K562 (cell line): ENCODE measurements at regions not wholly inside any gene's neighbourhood (a gene's known extent, or its start where the extent isn't known, plus 50 kb on each side); places are given as distances from the start of the nearest gene placed in this dataset.

ENCODE experiments used
- ATAC-seq: fragments of 200-7000 bp; cut with Tn5 transposase; 3 replicates; pipeline ENCODE4 v1.9.1; 2020; ENCODE audit warnings: moderate library complexity
- BruUV-seq: library from RNA; stranded (reverse); fragments of 400-500 nt; replicated peaks from 2 replicates; lab custom pipeline; 2021; lab: Mats Ljungman, UMichigan
- CTCF ChIA-PET: fragments of 300-600 bp; formaldehyde crosslinking; extraction: SDS; loops from one replicate; lab custom pipeline; 2021; ENCODE audit warnings: low intra/inter-chr PET ratio; lab: Yijun Ruan, JAX
- POLR2A ChIA-PET: fragments of 300-600, 350-650 bp; sonication (Branson Sonifier 250); formaldehyde crosslinking; extraction: SDS; loops from one replicate; lab custom pipeline; 2021; ENCODE audit warnings: antibody characterized with exemption, inconsistent platforms; lab: Yijun Ruan, JAX
- DNase-seq, 4 experiments: peaks; one replicate each; pipeline versions ENCODE4 v3.0.0 to v3.0.0-alpha.2; 2011 to 2018; ENCODE audit warnings: low spot score in 3 of 4, mixed read lengths in 3 of 4; ENCODE audit errors: extremely low read depth in 1 of 4
- FAIRE-seq: peaks from 2 replicates; lab custom pipeline; 2011; peaks lifted over from hg19 to GRCh38; lab: Jason Lieb, UNC
- H2AFZ ChIP-seq: 2 replicates; pipeline ENCODE4 v1.6.0; 2011; ENCODE audit warnings: low read depth, low read length, control low read depth, inconsistent platforms
- H3K27ac ChIP-seq: fragments of 200-600 bp; 3 replicates; pipeline ENCODE4 v1.8.0; 2011; ENCODE audit warnings: low read depth, mild to moderate bottlenecking, control low read depth, inconsistent platforms, low read length, moderate library complexity, mixed read lengths; ENCODE audit errors: extremely low read depth
- H3K27me3 ChIP-seq, 2 experiments: fragments of 300-600 bp in 1 of 2; 2 replicates in 1 of 2; 3 replicates in 1 of 2; pipeline versions ENCODE4 v1.6.0 to v1.8.0; 2011; ENCODE audit warnings: inconsistent platforms in 2 of 2, low read length in 2 of 2, mild to moderate bottlenecking in 1 of 2, mixed read lengths in 1 of 2, moderate library complexity in 1 of 2; ENCODE audit not compliant: control insufficient read depth in 2 of 2, insufficient read depth in 2 of 2
- H3K36me3 ChIP-seq: fragments of 300-600 bp; 3 replicates; pipeline ENCODE4 v1.8.0; 2011; ENCODE audit warnings: mild to moderate bottlenecking, low read length, inconsistent platforms; ENCODE audit not compliant: control insufficient read depth, insufficient read depth
- H3K4me1 ChIP-seq, 2 experiments: fragments of 200-600 bp in 1 of 2; replicated peaks in 1 of 2; 2 replicates in 1 of 2; 3 replicates in 1 of 2; pipeline versions ENCODE4 v1.5.1 to v1.8.0; 2011; ENCODE audit warnings: inconsistent platforms in 2 of 2, low read length in 2 of 2, mild to moderate bottlenecking in 1 of 2, mixed read lengths in 1 of 2, moderate library complexity in 1 of 2; ENCODE audit not compliant: control insufficient read depth in 2 of 2, insufficient read depth in 2 of 2
- H3K4me2 ChIP-seq: 2 replicates; pipeline ENCODE4 v1.6.1; 2011; ENCODE audit warnings: low read length, control low read depth, inconsistent platforms, mixed read lengths; ENCODE audit not compliant: insufficient read depth
- H3K4me3 ChIP-seq: fragments of 200-600 bp; sonication (generic), shearing (Covaris generic); 2 replicates; pipeline ENCODE4 v1.5.1; 2016; ENCODE audit warnings: control low read depth, inconsistent platforms
- H3K79me2 ChIP-seq: fragments of 200-600 bp; 3 replicates; pipeline ENCODE4 v1.8.0; 2011; ENCODE audit warnings: low read length, inconsistent platforms; ENCODE audit not compliant: control insufficient read depth, insufficient read depth
- H3K9ac ChIP-seq, 2 experiments: 2 replicates each; pipeline versions ENCODE4 v1.6.0 to v1.6.1; 2011; ENCODE audit warnings: low read depth in 2 of 2, low read length in 2 of 2, control low read depth in 1 of 2, inconsistent platforms in 1 of 2, mild to moderate bottlenecking in 1 of 2, mixed read lengths in 1 of 2; ENCODE audit not compliant: insufficient read depth in 1 of 2
- H3K9me1 ChIP-seq: one replicate; pipeline ENCODE4 v1.6.0; 2011; ENCODE audit warnings: inconsistent platforms, mild to moderate bottlenecking, low read length, moderate library complexity; ENCODE audit not compliant: control insufficient read depth, insufficient read depth
- H3K9me3 ChIP-seq: replicated peaks from 2 replicates; pipeline ENCODE4 v1.5.1; 2011; ENCODE audit warnings: low read depth, low read length, inconsistent platforms; ENCODE audit not compliant: control insufficient read depth, insufficient read depth
- H4K20me1 ChIP-seq: replicated peaks from 2 replicates; pipeline ENCODE4 v1.6.1; 2011; ENCODE audit warnings: low read length, inconsistent platforms, mixed read lengths; ENCODE audit not compliant: control insufficient read depth, insufficient read depth
- NR2F6 ChIP-seq: fragments of 450-650 bp; formaldehyde crosslinking; IDR thresholded peaks from 2 replicates; pipeline ENCODE4 v1.4.0; 2020; ENCODE audit warnings: mild to moderate bottlenecking
- NR3C1 ChIP-seq: sonication (generic); formaldehyde crosslinking; IDR thresholded peaks from 2 replicates; pipeline ENCODE4 v1.8.1; 2022; ENCODE audit warnings: missing genetic modification reagents
- SRSF1 ChIP-seq: fragments of 200-400 bp; formaldehyde crosslinking; IDR thresholded peaks from 2 replicates; pipeline ENCODE4 v1.6.1; 2017; ENCODE audit warnings: mild to moderate bottlenecking, low read depth, low read length, moderate library complexity
- ZNF57 ChIP-seq: fragments of 450-650 bp; formaldehyde crosslinking; IDR thresholded peaks from 2 replicates; pipeline ENCODE4 v1.4.0; 2020; ENCODE audit warnings: mild to moderate bottlenecking, moderate library complexity
- WGBS: fragments of 100-300 bp; shearing (Covaris generic); methylation state at CpG from one replicate; pipeline ENCODE4 v1.1.6; 2016; ENCODE audit warnings: low coverage, mixed read lengths; ENCODE audit not compliant: insufficient coverage; ENCODE audit errors: missing lambda C conversion rate; 5-methylcytosine and 5-hydroxymethylcytosine counted together
- in situ Hi-C: fragments of 300-500 bp; cut with MboI; formaldehyde crosslinking; loops from 4 replicates; pipeline ENCODE4 v1.15.0; 2018; ENCODE audit warnings: inconsistent platforms, mixed read lengths
- intact Hi-C: fragments of 100-400 bp; cut with micrococcal nuclease; formaldehyde crosslinking; loops from 2 replicates; pipeline ENCODE4 v1.14.2; 2022
- TF ChIP-seq, protein P1 (sequence below): fragments of 250-450 bp; sonication (Bioruptor Pico); IDR thresholded peaks from 2 replicates; pipeline ENCODE4 v1.5.0; 2021; ENCODE audit warnings: mild to moderate bottlenecking, borderline replicate concordance

DNA sequence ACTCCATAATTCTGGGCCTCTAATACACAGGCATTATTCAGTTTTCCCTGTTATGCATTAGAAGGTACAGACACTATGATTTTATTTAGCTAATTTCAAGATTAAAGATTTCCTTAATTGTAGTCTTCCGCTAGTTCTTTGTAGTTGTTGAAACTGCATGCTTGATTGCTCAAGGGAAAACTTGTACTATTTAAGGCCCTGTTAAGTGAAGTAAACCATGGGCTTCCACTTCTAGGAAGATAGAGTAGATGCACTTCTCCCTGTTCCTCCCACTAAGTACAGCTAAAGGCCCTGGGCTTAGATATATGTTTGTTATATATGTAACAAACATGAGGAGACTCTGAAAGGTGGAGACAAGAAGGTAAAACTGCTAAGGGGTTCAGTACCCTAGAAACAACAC lies 215.8 kb upstream of the LEF1 start (continued):
- TF ChIP-seq NR3C1 (CRISPR knock-in tag) = no peak
- TF ChIP-seq, all 486 proteins: peak for 0

DNA sequence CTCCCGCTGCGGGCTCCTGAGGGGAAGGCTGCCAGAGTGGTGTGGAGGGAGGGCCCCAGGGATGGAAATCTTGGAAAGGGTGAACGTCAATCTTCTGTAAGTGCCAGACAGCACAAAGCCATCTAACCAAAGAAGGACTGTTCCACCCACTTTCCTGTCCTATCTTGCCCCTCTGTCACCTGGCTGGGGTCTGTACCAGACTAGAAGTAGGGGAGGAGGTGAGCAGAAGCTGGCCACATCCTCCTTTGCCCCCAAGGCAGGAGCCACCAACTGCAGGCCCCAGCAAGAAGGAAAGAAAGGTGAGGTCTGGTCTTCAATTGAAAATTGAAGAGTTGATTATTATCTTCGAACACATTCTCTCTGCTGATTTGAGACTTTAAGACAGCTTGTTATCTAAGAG lies 214.4 kb upstream of the LEF1 start:
- POLR2A ChIA-PET = no interaction called here

More for the DNA sequence above, 214.4 kb upstream of the LEF1 start:
- Histone ChIP-seq H3K27ac (no peak overlapping the region), H3K4me1 (no peaks in the 10 kb centered on the region), H3K4me2 (no peak overlapping the region), H3K36me3 (no peaks in the 10 kb centered on the region), H3K9me3 (no peaks in the 10 kb centered on the region), H3K27me3 (peaks cover 0 to 4% of the 10 kb centered on the region in 2 experiments; a peak in 1 of 5 replicates), H3K9ac (no peak overlapping the region), H3K9me1 (no peaks in the 10 kb centered on the region), H2AFZ (no peak overlapping the region), H3K79me2 (no peaks in the 10 kb centered on the region), H3K4me3 (no peak overlapping the region), H4K20me1 (no peaks in the 10 kb centered on the region)
- no peak for FAIRE-seq
- TF ChIP-seq NR2F6 (no peak), ZNF57 (no peak), SRSF1 (no peak)
- TF ChIP-seq, protein P1, sequence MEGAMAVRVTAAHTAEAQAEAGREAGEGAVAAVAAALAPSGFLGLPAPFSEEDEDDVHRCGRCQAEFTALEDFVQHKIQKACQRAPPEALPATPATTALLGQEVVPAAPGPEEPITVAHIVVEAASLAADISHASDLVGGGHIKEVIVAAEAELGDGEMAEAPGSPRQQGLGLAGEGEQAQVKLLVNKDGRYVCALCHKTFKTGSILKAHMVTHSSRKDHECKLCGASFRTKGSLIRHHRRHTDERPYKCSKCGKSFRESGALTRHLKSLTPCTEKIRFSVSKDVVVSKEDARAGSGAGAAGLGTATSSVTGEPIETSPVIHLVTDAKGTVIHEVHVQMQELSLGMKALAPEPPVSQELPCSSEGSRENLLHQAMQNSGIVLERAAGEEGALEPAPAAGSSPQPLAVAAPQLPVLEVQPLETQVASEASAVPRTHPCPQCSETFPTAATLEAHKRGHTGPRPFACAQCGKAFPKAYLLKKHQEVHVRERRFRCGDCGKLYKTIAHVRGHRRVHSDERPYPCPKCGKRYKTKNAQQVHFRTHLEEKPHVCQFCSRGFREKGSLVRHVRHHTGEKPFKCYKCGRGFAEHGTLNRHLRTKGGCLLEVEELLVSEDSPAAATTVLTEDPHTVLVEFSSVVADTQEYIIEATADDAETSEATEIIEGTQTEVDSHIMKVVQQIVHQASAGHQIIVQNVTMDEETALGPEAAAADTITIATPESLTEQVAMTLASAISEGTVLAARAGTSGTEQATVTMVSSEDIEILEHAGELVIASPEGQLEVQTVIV (CRISPR knock-in tag) = no peak
- in situ Hi-C loops (no loop called here), intact Hi-C loops (no loop called here)
- no peak for DNase-seq
- CTCF ChIA-PET = no interaction called here
- no TSS peak for BruUV-seq
- no peak for ATAC-seq
- WGBS = 20% methylated on average over 2 of the region's 4 CpGs
